ENCODE measurements at regions not wholly inside any gene's neighbourhood (a gene's known extent, or its start where the extent isn't known, plus 50 kb on each side); places are given as distances from the start of the nearest gene placed in this dataset.
"Not testable (repeated sequence)": the region's sequence is repeated elsewhere in the genome, so short reads cannot be mapped to it uniquely, and the experiment has no call there.

DNA sequence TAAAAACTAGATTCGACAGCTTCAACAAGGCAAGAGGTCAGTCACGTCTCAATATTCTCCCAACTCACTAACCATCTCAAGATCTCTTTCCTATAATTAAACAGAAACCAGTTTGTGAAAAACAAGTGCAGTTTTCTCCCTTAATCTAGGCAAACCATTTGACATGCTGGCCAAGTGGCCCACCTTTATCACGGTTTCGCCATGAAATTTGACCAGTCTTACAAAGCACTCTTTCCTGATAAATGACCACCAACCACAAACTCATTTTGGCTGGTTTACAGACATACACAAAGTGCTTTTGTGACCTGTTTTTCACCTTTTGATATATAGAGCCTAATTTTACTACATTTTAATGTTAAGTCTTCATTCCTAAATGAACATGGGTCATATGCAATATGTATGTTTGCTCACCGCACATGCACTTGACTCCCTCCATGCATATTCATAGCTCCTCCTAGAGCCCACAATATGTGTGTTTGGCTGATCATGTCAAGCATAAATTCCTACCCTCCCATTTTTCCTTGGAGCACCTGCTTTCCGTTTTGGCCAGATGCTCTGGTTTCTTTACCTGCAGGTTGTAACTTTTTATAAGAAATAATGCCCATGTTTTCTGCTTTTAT, 385.1 kb downstream of the RAD51AP2 start:
- no peak for DNase-seq (ENCODE audit: low spot score)

DNA sequence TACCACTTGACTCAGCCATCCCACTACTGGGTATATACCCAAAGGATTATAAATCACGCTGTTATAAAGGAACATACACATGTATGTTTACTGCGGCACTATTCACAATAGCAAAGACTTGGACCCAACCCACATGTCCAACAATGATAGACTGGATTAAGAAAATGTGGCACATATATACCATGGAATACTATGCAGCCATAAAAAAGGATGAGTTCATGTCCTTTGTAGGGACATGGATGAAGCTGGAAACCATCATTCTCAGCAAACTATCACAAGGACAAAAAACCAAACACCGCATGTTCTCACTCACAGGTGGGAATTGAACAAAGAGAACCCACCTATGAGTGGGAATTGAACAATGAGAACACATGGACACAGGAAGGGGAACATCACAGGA, 387.6 kb downstream of the RAD51AP2 start:
- not testable (repeated sequence) for DNase-seq (ENCODE audit: low spot score)

DNA sequence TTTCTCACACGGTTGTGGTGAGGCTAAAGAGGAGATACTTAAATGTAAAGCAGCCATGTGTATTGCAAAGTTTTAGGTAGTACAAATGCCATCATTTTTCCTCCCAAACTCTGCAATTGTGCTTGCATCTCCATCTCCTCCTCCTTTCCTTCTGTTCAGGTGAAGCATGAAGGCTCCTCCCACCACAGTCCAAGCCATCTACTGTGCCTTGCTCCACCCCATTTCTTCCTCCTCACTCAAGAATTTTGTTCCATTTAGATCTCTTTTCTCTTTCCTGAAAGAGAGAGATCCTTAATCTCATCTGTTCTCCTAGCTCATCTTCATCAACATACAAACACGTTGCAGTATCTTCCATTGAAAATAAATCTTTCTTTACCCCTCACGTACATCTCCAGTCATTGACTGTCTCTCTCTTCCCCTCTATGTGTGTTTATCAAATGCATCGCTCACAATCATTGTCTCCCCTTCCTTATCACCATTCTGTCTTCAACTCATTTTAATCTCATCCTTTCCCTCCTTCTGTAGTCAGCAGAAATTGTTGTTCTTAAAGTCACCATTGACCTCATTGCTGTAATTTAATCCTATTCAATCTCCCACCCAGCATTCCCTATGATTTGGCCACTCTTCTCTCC, 392.1 kb downstream of the RAD51AP2 start:
- no peak for DNase-seq (ENCODE audit: low spot score)

DNA sequence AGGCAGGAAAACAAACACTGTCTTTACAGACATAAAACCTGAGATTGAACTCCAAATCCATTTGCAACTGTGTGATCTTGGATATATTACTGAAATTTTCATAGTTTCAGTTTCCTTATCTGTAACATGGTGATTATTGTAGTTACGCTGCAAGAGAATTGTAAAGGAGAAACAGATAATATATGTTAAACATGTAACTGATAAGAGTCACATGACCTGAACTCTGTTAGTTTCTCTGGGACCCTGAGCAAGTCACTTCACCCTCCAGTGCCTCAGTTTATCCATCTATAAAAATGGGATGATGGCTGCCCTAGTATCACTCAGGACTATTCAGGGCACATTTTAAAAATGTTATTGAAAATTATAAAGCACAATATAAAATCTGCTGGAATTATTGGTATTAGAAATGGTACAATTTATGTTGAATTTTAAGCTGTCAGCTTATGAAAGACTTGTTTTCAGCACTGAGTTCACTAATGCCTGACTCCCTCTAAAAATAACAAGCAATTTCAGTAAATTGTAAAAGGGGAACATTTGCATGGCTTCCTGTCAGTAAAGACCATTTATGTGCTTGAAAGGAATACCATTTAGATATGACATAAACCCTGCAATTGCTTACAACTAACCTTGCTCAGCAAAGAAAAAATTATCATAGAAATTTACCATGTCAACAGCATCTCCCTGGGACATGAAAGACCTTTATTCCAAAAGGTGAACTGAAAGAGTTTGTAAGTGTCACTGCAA, 393.5 kb downstream of the RAD51AP2 start:
- DNase-seq (ENCODE audit: low spot score), result no peak

DNA sequence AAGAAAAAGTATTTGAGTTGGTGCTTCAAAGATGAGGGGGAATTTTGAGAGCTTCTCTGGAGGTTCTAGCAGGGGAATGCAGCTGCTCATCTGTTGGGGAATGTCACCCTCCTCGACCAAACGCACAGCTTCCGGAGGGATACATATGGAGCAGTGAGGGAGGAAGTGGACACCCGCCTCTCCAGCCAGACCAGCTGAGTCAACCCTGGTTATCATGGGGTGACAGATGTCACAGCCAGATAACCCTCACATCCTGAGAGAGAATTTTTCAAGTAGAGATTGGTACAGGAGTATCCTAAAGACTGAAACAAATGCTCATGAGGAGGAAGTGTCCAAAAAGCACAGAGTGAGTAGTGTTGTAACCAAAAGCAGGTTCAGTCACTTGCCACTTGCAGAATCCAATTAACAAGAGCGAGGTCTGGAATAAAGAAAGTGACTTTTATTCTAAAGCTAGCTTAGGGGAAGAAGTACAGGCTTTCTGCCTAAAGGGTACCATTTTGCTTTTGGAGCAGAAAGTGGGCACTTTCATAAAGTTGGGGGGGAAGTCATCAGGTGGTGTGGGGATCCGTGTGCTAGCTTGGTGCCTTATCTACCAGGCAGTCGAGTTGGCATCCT, 395.2 kb downstream of the RAD51AP2 start:
- DNase-seq (ENCODE audit: low spot score), result peak; percentile 77

DNA sequence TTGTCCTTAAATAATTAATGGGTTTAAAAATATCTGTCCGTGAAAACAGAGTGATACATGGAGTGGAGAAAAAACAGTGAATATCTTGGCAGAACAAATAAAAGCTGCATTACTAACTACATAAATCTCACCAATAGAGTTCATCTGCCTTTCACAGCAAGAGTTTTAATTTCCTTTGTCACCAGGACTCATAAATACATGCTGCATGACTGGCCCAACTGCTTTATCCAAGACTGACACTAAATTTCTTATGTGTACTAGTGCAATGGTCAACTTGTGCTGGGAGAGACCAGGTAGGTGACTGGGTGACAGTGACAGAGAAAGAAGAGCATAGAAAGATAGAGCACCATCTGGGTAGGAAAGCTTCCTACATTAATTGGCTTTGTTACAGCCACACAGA, 402.8 kb downstream of the RAD51AP2 start:
- DNase-seq (ENCODE audit: low spot score), result no peak

GRCh38 chr2:17115042-17115441, 403.2 kb downstream of the RAD51AP2 start:
- DNase-seq (ENCODE audit: low spot score), result no peak

- DNase-seq (ENCODE audit: low spot score), result no peak
Observed at GRCh38 chr2:17107871-17108270, 410.4 kb downstream of the RAD51AP2 start.

- DNase-seq (ENCODE audit: low spot score), result no peak
Observed at GRCh38 chr2:17107151-17107550, 411.1 kb downstream of the RAD51AP2 start.

- no peak for DNase-seq (ENCODE audit: low spot score)
Observed at GRCh38 chr2:17106418-17106817, 411.8 kb downstream of the RAD51AP2 start.

GRCh38 chr2:17104454-17104853, 413.8 kb downstream of the RAD51AP2 start:
- peak; percentile 32 for DNase-seq (ENCODE audit: low spot score)

DNA sequence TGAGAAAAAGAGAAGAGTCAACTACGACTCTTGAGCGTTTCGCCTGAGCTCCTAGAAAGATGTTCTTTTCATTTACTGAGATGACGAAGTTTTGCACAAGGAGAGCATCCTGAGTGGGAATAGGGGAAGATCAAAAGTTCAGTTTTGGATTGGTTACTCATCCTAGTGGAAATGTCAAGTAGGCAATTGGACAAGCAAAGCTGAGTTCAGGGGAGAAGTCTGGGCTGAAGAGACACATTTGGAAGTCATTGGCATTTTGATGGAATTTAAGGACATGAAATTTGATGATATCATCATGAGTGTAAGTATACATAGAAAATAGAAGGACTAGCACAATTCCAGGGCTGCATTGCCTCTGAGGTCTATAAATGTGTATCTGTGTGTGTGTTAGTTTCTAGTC, 416.6 kb downstream of the RAD51AP2 start:
- DNase-seq (ENCODE audit: low spot score), result no peak

DNA sequence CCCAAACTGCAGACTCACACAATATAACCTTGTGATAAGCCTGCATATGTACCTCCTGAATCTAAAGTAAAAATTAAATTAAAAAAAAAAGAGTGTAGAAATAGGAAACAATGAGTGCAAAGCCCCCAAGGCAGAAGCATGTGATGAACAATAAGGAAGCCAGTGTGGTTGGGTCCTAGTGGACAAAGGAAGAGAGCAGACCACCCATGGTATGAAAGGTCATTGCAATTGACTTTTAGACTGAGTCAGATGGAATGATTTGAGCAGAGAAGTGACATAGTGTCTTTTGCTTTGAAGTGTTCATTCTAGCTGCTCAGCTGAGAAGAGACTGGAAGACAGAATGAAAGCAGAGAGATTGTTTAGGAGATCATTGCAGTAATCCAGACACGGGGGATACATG, 417.1 kb downstream of the RAD51AP2 start:
- DNase-seq (ENCODE audit: low spot score), result no peak

GRCh38 chr2:17095340-17095739, 422.9 kb downstream of the RAD51AP2 start:
- no peak for DNase-seq (ENCODE audit: low spot score)

GRCh38 chr2:17093712-17094111, 424.5 kb downstream of the RAD51AP2 start:
- DNase-seq (ENCODE audit: low spot score), result no peak

DNA sequence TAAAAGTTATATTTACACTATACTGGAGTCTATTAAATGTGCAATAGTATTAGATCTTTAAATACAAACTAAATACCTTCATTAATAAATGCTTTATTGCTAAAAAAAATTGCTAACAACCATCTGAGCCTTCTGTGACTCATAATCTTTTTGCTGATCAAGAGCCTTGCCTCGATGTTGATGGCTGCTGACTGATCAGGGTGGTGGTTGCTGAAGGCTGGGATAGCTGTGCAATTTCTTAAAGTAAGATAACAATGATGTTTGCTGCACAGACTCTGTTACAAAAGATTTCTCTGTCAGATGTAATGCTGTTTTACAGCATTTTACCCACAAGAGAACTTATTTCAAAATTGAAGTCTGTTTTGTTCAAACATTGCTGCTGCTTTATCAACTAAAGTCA, 421.4 kb upstream of the CYRIA start:
- no peak for DNase-seq (ENCODE audit: low spot score)

- DNase-seq (ENCODE audit: low spot score), result no peak
Observed at GRCh38 chr2:17085546-17086202, 420.0 kb upstream of the CYRIA start.

GRCh38 chr2:17084877-17085276, 419.2 kb upstream of the CYRIA start:
- DNase-seq (ENCODE audit: low spot score), result no peak

DNA sequence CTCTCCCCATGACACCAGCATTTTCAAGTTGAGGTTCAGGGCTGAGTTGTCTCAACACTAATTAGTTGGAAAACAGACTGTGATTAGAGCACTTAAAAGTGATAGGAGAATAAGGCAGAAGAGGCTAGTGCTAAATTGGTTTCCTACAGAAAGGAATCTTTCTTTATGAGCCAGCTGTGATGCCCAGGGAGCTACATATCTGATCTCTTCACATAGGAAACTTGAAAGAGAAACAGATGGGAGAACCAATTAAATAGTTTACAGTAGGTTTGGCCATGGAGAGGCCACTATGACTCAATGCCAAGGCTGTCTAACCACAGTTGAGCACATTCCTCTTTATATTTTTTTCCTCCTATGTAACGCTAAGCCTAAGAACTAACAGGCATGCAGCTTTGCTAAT, 418.3 kb upstream of the CYRIA start:
- DNase-seq (ENCODE audit: low spot score), result no peak

DNA sequence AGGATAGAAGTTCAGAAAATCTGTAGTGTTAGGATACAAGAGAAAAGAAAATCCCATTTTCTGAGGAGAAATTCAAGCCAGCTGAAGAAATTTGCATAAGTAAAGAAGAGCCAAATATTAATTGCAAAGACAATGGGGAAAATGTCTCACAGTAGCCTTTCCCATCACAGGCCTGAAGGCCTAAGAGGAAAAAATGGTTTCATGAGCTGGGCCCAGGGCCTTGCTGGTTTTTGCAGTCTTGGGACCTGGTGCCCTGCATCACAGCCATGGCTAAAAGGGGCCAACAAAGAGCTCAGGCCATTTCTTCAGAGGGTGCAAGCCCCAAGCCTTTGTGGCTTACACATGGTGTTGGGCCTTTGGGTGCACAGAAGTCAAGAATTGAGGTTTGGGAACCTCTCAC, 413.6 kb upstream of the CYRIA start:
- DNase-seq (ENCODE audit: low spot score), result no peak

DNA sequence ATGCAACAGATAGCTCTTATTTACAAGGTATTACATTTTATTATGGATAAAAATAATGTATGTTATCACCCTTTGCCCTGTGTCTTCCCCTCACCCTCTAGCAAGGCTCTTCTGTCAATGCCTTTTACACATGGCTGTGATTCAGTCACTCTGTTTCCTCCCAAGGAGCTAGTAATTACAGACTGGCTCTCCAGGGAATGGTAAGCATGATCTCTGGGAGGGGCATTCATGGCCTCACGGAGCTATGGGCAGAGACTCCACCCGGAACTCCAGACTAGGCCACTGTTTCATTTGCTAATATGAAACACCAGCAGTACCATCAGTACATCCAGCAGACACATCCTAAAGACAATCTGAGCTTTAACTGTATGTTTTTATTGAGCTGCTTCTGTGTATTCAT, 410.9 kb upstream of the CYRIA start:
- peak; percentile 44 for DNase-seq (ENCODE audit: low spot score)

GRCh38 chr2:17070711-17071110, 405.1 kb upstream of the CYRIA start:
- no peak for DNase-seq (ENCODE audit: low spot score)

DNA sequence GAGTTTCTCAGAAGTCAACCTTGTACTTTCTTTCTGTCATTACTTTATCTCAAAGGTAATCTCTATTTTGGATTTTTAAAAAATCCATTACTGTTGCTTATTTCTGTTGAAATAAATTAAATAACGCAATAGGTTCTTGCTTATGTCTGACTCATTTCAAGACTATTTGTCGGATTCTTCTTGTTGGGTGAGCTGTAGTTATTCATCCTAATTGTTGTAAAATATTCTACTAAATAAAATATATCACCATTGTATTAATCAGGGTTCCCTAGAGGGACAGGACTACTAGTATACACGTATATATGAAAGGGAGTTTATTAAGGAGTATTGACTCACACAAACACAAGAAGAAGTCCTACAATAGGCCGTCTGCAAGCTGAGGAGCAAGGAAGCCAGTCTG, 403.9 kb upstream of the CYRIA start:
- DNase-seq (ENCODE audit: low spot score), result no peak

Measured in kidney capillary endothelial cell (primary cell).